GM12892 (cell line): ENCODE measurements at regions not wholly inside any gene's neighbourhood (a gene's known extent, or its start where the extent isn't known, plus 50 kb on each side); places are given as distances from the start of the nearest gene placed in this dataset.

Experiments
- POLR2A ChIP-seq: IDR thresholded peaks from 2 replicates; pipeline ENCODE4 v1.6.1; 2011; ENCODE audit warnings: low read depth, low read length, control low read depth
- POLR2AphosphoS5 ChIP-seq: IDR thresholded peaks from 2 replicates; pipeline ENCODE4 v1.6.1; 2011; ENCODE audit warnings: low read depth, low read length, control low read depth

DNA sequence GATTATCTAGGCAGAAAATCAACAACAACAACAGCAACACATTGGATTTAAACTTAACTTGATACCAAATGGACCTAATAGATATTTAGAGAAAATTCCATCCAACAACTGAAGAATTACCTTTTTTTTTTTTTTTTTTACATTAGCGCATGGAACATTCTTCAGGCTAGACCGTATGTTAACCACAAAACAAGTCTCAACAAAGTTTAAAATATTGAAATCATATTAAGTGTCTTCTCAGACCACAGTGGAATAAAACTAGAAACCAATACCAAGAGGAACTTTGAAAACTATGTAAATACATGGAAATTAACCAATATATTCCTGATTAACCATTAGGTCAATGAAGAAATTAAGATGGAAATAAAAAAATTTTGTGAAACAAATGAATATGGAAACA, 315.8 kb downstream of the CSNK1G3 start:
- TF ChIP-seq POLR2AphosphoS5 = no peak
- TF ChIP-seq POLR2A = no peak
